HL-60 (cell line): ENCODE measurements at regions not wholly inside any gene's neighbourhood (a gene's known extent, or its start where the extent isn't known, plus 50 kb on each side); places are given as distances from the start of the nearest gene placed in this dataset.

Source experiments
- DNase-seq, 2 experiments: peaks; one replicate each; pipeline ENCODE4 v3.0.0-alpha.2; 2010 to 2020; ENCODE audit warnings: low read depth in 1 of 2, low spot score in 1 of 2
- H3K27ac ChIP-seq: fragments of 250-450 bp; sonication (Bioruptor Pico); replicated peaks from 2 replicates; pipeline ENCODE4 v1.5.1; 2020; ENCODE audit warnings: mild to moderate bottlenecking, moderate library complexity
- H3K27me3 ChIP-seq: fragments of 250-450 bp; sonication (Bioruptor Pico); 2 replicates; pipeline ENCODE4 v1.5.1; 2021; ENCODE audit warnings: mild to moderate bottlenecking, moderate library complexity; ENCODE audit not compliant: insufficient read depth, poor library complexity, severe bottlenecking
- H3K4me3 ChIP-seq: replicated peaks from 2 replicates; pipeline ENCODE4 v1.5.1; 2011; ENCODE audit warnings: mild to moderate bottlenecking, control low read depth, low read length; ENCODE audit not compliant: insufficient read depth
- CTCF ChIP-seq: IDR thresholded peaks from one replicate; pipeline ENCODE4 v1.5.1; 2011; ENCODE audit warnings: low read length, control low read depth, inconsistent platforms; ENCODE audit not compliant: insufficient read depth
- GABPA ChIP-seq: IDR thresholded peaks from 2 replicates; pipeline ENCODE4 v1.6.1; 2012; ENCODE audit warnings: low read depth
- POLR2AphosphoS5 ChIP-seq: IDR thresholded peaks from 2 replicates; pipeline ENCODE4 v1.6.1; 2012; ENCODE audit warnings: low read depth
- REST ChIP-seq: IDR thresholded peaks from 2 replicates; pipeline ENCODE4 v1.6.1; 2012; ENCODE audit warnings: low read depth; ENCODE audit not compliant: insufficient replicate concordance
- SPI1 ChIP-seq: IDR thresholded peaks from 2 replicates; pipeline ENCODE4 v1.6.1; 2012; ENCODE audit warnings: low read depth, mild to moderate bottlenecking, borderline replicate concordance

- Histone ChIP-seq H3K27ac (no peak overlapping the region), H3K4me3 (no peak overlapping the region), H3K27me3 (no peaks in the 10 kb centered on the region)
- no peak for TF ChIP-seq REST
- no peak for DNase-seq
Measured at GRCh38 chr13:60727140-60727539, 330.1 kb downstream of the TDRD3 start.

GRCh38 chr13:60721063-60721462 lies 324.0 kb downstream of the TDRD3 start:
- no peaks in the 10 kb centered on the region for H3K27me3 ChIP-seq
- no peak overlapping the region for H3K27ac ChIP-seq
- no peak for DNase-seq
- TF ChIP-seq GABPA (no peak), REST (no peak), CTCF (no peak), SPI1 (no peak), POLR2AphosphoS5 (no peak)
- no peak overlapping the region for H3K4me3 ChIP-seq

- Histone ChIP-seq H3K27ac (no peak overlapping the region), H3K27me3 (no peaks in the 10 kb centered on the region), H3K4me3 (no peak overlapping the region)
- DNase-seq, result no peak
- no peak for TF ChIP-seq SPI1
- no peak for TF ChIP-seq POLR2AphosphoS5
- TF ChIP-seq REST, result no peak
- no peak for TF ChIP-seq GABPA
- no peak for TF ChIP-seq CTCF
Measured at GRCh38 chr13:60720590-60720989, 323.6 kb downstream of the TDRD3 start.

GRCh38 chr13:60716313-60716712 lies 319.3 kb downstream of the TDRD3 start:
- no peak overlapping the region for H3K4me3 ChIP-seq
- H3K27ac ChIP-seq, result no peak overlapping the region
- H3K27me3 ChIP-seq, result no peaks in the 10 kb centered on the region
- TF ChIP-seq CTCF (no peak), SPI1 (no peak), GABPA (no peak), REST (no peak), POLR2AphosphoS5 (no peak)
- no peak for DNase-seq
